ENCODE measurements at regions not wholly inside any gene's neighbourhood (a gene's known extent, or its start where the extent isn't known, plus 50 kb on each side); places are given as distances from the start of the nearest gene placed in this dataset.
"Not testable (repeated sequence)": the region's sequence is repeated elsewhere in the genome, so short reads cannot be mapped to it uniquely, and the experiment has no call there.

GRCh38 chr16:88233621-88234420 lies 148.9 kb upstream of the ZNF469 start:
- TF ChIP-seq CTCF (conservative IDR thresholded peaks at IDR 0.05); ZFX (IDR thresholded peaks at IDR 0.05): not testable (repeated sequence)
